CD8-positive, alpha-beta memory T cell (primary cell): ENCODE measurements at regions not wholly inside any gene's neighbourhood (a gene's known extent, or its start where the extent isn't known, plus 50 kb on each side); places are given as distances from the start of the nearest gene placed in this dataset.

ENCODE experiments used
- CTCF ChIA-PET: fragments of 350-600 bp; sonication (Branson Sonifier 250); formaldehyde crosslinking; loops from one replicate; lab custom pipeline; 2021; ENCODE audit warnings: antibody characterized with exemption; lab: Charles Lee
- POLR2A ChIA-PET: fragments of 350-600 bp; sonication (Branson Sonifier 250); formaldehyde crosslinking; loops from one replicate; lab custom pipeline; 2021; ENCODE audit warnings: antibody characterized with exemption; lab: Charles Lee
- DNase-seq, 5 donors: peaks; one replicate each; pipeline versions ENCODE4 v3.0.0 to v3.0.0-alpha.2; 2020 to 2022; ENCODE audit warnings: mixed read lengths in 1 of 5
- H3K27ac ChIP-seq: one replicate; pipeline ENCODE4 v1.7.0; 2013; ENCODE audit warnings: low read depth, mild to moderate bottlenecking, low read length, moderate library complexity
- H3K27me3 ChIP-seq: 2 replicates; pipeline ENCODE4 v1.7.0; 2013; ENCODE audit warnings: low read length, mild to moderate bottlenecking; ENCODE audit not compliant: insufficient read depth, poor library complexity, severe bottlenecking
- H3K36me3 ChIP-seq: 2 replicates; pipeline ENCODE4 v1.7.0; 2013; ENCODE audit warnings: mild to moderate bottlenecking, low read length, moderate library complexity; ENCODE audit not compliant: insufficient read depth
- H3K4me1 ChIP-seq: 2 replicates; pipeline ENCODE4 v1.7.0; 2013; ENCODE audit warnings: mild to moderate bottlenecking, low read length, moderate library complexity; ENCODE audit not compliant: insufficient read depth
- H3K4me3 ChIP-seq: 2 replicates; pipeline ENCODE4 v1.7.0; 2013; ENCODE audit warnings: mild to moderate bottlenecking, low read length
- H3K9me3 ChIP-seq: 2 replicates; pipeline ENCODE4 v1.7.0; 2013; ENCODE audit warnings: mild to moderate bottlenecking, low read length
- H3K27ac Mint-ChIP-seq, 8 donors: one replicate each; pipeline ENCODE4 v1.8.0; 2020 to 2021; ENCODE audit warnings: mixed read lengths in 8 of 8, mild to moderate bottlenecking in 6 of 8, inconsistent platforms in 3 of 8, moderate library complexity in 3 of 8
- H3K27me3 Mint-ChIP-seq, 2 donors: one replicate each; pipeline ENCODE4 v1.8.0; 2020 to 2021; ENCODE audit warnings: mixed read lengths in 2 of 2, mild to moderate bottlenecking in 1 of 2, moderate library complexity in 1 of 2
- H3K36me3 Mint-ChIP-seq, 3 donors: one replicate each; pipeline ENCODE4 v1.8.0; 2020 to 2021; ENCODE audit warnings: mixed read lengths in 3 of 3, inconsistent platforms in 1 of 3, mild to moderate bottlenecking in 1 of 3
- H3K4me1 Mint-ChIP-seq, 3 donors: one replicate each; pipeline ENCODE4 v1.8.0; 2020 to 2021; ENCODE audit warnings: mixed read lengths in 3 of 3, inconsistent platforms in 1 of 3, mild to moderate bottlenecking in 1 of 3
- H3K4me3 Mint-ChIP-seq, 7 donors: one replicate each; pipeline ENCODE4 v1.8.0; 2020 to 2021; ENCODE audit warnings: mixed read lengths in 7 of 7, mild to moderate bottlenecking in 6 of 7, moderate library complexity in 4 of 7, inconsistent platforms in 2 of 7
- H3K9me3 Mint-ChIP-seq, 5 donors: one replicate each; pipeline ENCODE4 v1.8.0; 2020 to 2022; ENCODE audit warnings: mixed read lengths in 5 of 5, mild to moderate bottlenecking in 3 of 5, moderate library complexity in 2 of 5, inconsistent platforms in 1 of 5

DNA sequence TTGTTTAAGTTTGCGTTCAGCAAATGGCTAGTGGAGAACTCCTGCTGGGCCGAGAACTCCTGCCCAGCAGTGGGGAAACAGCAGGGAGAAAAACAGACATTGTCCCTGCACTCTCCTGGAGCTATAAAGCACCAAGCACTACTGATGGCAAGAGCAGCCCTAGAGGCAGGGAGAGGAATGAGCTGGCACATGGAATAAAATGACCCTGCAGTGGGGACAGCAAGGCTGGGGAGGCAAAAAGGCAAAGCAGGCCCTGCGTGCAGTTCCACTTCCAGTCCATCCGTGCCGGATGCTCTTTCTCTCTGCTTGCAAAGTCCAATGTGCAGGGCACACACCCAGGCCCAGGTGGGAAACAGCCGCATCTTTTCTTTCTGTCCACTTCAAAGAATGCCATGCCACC lies 415.5 kb downstream of the LRATD1 start:
- H3K27me3 Mint-ChIP-seq, result peaks cover under 1 to 5% of the 10 kb centered on the region in 2 donors
- no peak overlapping the region for H3K4me3 ChIP-seq
- no peaks in the 10 kb centered on the region for H3K4me1 Mint-ChIP-seq
- no peak overlapping the region for H3K27ac Mint-ChIP-seq
- no peak for DNase-seq
- H3K36me3 ChIP-seq, result no peaks in the 10 kb centered on the region
- H3K27me3 ChIP-seq, result no peaks in the 10 kb centered on the region
- no peaks in the 10 kb centered on the region for H3K9me3 ChIP-seq
- no peaks in the 10 kb centered on the region for H3K4me1 ChIP-seq
- ChIA-PET CTCF (interaction anchor here (1.1 kb wide), 1 partner anchor 13 kb away, joined by 4 read pairs; no protein-coding TSS in a partner anchor), POLR2A (no interaction called here)
- no peak overlapping the region for H3K27ac ChIP-seq
- no peak overlapping the region for H3K4me3 Mint-ChIP-seq
- H3K36me3 Mint-ChIP-seq, result no peaks in the 10 kb centered on the region
- no peaks in the 10 kb centered on the region for H3K9me3 Mint-ChIP-seq

DNA sequence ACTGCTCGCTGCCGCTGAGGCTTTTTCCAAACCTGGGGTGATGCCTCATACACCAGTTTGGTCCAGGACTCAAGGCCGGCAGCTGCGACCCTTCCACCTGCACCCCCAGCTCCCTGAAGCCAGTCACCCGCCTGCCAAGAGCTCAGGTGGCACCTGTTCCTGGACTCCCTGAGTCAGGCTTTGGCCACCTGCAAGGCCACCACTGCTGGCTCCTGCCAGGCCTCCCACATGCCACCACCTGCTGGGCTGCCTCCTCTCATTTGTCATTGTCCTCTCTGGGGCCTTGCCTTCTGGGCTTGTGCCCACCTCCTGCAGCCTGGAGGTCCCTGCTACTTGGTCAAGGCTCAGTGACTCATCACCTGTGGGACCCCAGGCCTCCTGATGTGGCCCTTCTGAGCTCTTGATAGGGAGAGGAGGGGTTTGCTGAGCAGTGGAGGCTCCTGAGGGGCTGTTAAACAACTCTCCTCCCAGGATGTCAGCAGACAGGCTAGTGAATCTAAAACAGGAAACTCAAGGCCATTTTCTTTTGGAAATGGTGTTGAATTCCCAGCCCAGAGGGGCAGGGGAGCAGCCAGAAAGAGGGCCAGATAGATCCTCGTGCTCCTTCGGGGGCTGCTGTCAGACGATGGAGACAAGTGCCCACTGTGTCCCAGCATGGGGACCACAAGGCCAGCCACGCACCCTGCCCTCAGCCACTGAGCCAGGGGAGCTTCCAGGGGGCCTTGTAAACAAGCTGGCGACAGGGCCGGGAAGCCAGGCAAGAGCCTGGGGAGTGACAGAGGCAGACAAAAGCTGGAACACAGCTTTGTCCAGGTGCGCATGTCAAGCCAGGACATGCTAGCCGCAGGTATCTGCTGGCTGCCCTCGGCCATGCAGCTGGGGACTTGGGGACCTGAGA lies 416.8 kb downstream of the LRATD1 start:
- no peaks in the 10 kb centered on the region for H3K27me3 ChIP-seq
- POLR2A ChIA-PET, result no interaction called here
- CTCF ChIA-PET, result interaction anchor here (1.1 kb wide), 1 partner anchor 11 kb away, joined by 4 read pairs; no protein-coding TSS in a partner anchor
- no peak for DNase-seq
- H3K27me3 Mint-ChIP-seq, result peaks cover 0 to 3% of the 10 kb centered on the region in 2 donors
- no peak overlapping the region for H3K4me3 Mint-ChIP-seq
- no peaks in the 10 kb centered on the region for H3K36me3 Mint-ChIP-seq
- no peak overlapping the region for H3K4me3 ChIP-seq
- no peaks in the 10 kb centered on the region for H3K9me3 Mint-ChIP-seq
- H3K9me3 ChIP-seq, result no peaks in the 10 kb centered on the region
- H3K27ac Mint-ChIP-seq, result peak overlapping the region in 1 of 8 donors; percentile 51
- H3K4me1 Mint-ChIP-seq, result no peaks in the 10 kb centered on the region
- no peak overlapping the region for H3K27ac ChIP-seq
- H3K36me3 ChIP-seq, result no peaks in the 10 kb centered on the region
- H3K4me1 ChIP-seq, result no peaks in the 10 kb centered on the region

DNA sequence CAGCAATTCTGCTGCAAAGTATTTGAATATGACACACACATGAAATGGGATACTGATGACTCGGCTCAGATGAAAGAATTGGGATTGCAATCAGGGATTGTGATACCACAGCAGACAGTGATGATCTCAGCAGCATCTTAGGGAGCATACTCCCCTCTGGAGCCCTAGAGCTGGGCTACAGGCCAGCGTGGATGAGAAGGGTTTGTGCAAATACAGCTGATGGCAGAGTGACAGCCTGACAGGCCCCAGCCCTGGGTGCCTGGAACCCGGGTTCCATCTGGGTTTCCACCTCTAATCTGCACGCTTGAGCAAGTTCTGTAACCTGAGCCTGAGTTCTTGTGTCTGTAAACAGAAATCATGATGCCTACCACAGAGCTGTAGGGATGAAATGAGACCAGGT lies 418.0 kb downstream of the LRATD1 start:
- Histone ChIP-seq H3K27ac (no peak overlapping the region), H3K9me3 (no peaks in the 10 kb centered on the region), H3K4me1 (no peaks in the 10 kb centered on the region), H3K4me3 (no peak overlapping the region), H3K36me3 (no peaks in the 10 kb centered on the region), H3K27me3 (no peaks in the 10 kb centered on the region)
- H3K4me3 Mint-ChIP-seq, result no peak overlapping the region
- ChIA-PET CTCF (no interaction called here), POLR2A (no interaction called here)
- no peaks in the 10 kb centered on the region for H3K4me1 Mint-ChIP-seq
- DNase-seq, result no peak
- H3K27me3 Mint-ChIP-seq, result peaks cover 3 to 4% of the 10 kb centered on the region in 2 donors
- H3K9me3 Mint-ChIP-seq, result no peaks in the 10 kb centered on the region
- H3K27ac Mint-ChIP-seq, result no peak overlapping the region
- H3K36me3 Mint-ChIP-seq, result no peaks in the 10 kb centered on the region

DNA sequence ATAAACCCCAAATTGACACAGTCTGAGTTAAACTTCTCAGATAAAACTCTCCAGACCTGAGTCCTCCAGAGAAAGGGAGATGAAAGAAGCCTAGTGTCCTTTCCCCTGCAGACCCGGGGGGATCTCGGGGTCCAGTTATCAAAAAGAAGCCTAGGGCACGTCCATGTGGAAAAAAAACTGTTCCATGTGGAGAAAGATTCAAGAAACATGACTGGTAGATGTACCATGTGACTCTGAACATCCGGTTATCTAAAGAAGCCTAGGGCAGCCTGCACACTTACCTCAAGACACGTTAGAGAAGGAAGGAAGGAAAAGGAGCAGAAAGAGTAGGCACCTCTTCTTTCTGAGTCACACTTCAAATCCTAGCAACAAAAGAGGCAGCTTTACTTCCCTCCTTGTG lies 421.0 kb downstream of the LRATD1 start:
- Histone ChIP-seq H3K9me3 (no peaks in the 10 kb centered on the region), H3K36me3 (no peaks in the 10 kb centered on the region), H3K4me1 (no peaks in the 10 kb centered on the region), H3K27ac (no peak overlapping the region), H3K27me3 (no peaks in the 10 kb centered on the region), H3K4me3 (no peak overlapping the region)
- CTCF ChIA-PET, result no interaction called here
- H3K4me3 Mint-ChIP-seq, result peak overlapping the region in 1 of 7 donors; percentile 45
- no peak for DNase-seq
- H3K27ac Mint-ChIP-seq, result no peak overlapping the region
- no peaks in the 10 kb centered on the region for H3K36me3 Mint-ChIP-seq
- peaks cover 3 to 10% of the 10 kb centered on the region in 2 donors for H3K27me3 Mint-ChIP-seq
- no peaks in the 10 kb centered on the region for H3K4me1 Mint-ChIP-seq
- peaks cover 0 to 2% (median 0%) of the 10 kb centered on the region in 5 donors for H3K9me3 Mint-ChIP-seq
- POLR2A ChIA-PET, result no interaction called here

DNA sequence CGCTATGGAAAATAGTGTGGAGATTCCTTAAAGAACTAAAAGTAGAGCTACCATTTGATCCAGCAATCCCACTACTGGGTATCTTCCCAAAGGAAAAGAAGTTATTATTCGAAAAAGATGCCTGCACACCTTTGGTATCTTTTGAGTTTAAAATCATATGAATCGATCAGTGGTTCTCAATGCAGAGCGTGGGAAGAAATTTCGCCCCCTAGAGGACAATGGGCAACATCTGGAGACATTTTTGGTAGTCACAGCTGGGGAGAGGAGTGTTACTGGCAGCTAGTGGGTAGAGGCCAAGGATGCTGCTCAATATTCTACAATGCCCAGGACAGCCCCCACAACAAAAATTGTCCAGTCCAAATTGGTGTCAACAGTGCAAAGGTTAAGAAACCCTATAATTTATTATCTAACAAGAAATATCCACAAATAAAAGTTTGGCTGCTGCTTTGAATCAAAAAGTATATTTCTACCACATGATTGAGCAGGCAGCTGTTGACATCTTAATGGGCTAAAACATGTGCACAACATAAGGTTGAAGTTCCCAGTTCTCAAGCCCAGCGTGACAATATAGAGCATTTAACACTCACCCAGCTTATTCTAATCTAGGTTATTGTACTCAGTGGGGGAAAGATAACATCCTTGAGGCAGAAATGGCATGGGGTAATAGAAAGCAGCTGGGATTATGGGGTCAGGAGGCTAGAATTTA lies 425.7 kb downstream of the LRATD1 start:
- H3K9me3 ChIP-seq, result no peaks in the 10 kb centered on the region
- CTCF ChIA-PET, result no interaction called here
- no peak overlapping the region for H3K27ac ChIP-seq
- peaks cover 0 to 5% (median 0%) of the 10 kb centered on the region in 3 donors for H3K36me3 Mint-ChIP-seq
- no peak overlapping the region for H3K4me3 Mint-ChIP-seq
- peaks cover 0 to 2% (median 0%) of the 10 kb centered on the region in 5 donors for H3K9me3 Mint-ChIP-seq
- no peaks in the 10 kb centered on the region for H3K36me3 ChIP-seq
- no peaks in the 10 kb centered on the region for H3K27me3 ChIP-seq
- DNase-seq, result no peak
- H3K4me1 ChIP-seq, result no peaks in the 10 kb centered on the region
- POLR2A ChIA-PET, result no interaction called here
- peaks cover 10 to 28% of the 10 kb centered on the region in 2 donors for H3K27me3 Mint-ChIP-seq
- H3K27ac Mint-ChIP-seq, result no peak overlapping the region
- no peaks in the 10 kb centered on the region for H3K4me1 Mint-ChIP-seq
- H3K4me3 ChIP-seq, result no peak overlapping the region

DNA sequence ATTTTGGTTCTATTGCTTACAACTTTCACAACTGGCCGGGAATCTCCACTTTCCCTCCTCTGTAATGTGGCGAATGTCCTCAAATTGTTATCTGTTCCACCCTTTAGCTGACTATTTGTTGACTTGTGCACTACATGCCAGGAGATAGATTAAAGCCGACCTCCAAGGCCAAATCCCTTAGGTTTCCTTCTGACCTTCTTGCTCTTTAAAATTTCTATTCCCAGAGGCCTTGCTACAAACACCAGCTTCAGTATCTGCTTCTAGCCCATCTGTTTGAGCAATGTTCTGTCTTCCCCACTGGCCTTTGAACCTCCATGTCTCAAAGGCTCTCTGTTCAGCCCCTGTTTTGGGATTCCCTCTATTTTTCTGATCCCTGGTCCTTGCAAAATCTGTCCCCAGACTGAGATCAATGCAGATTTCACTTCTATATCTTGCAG lies 426.2 kb downstream of the LRATD1 start:
- no peak for DNase-seq
- Mint-ChIP-seq H3K27me3 (peaks cover 10 to 29% of the 10 kb centered on the region in 2 donors), H3K9me3 (peaks cover 0 to 5% (median 0%) of the 10 kb centered on the region in 5 donors), H3K4me1 (no peaks in the 10 kb centered on the region), H3K4me3 (no peak overlapping the region), H3K27ac (no peak overlapping the region), H3K36me3 (peaks cover 0 to 5% (median 0%) of the 10 kb centered on the region in 3 donors)
- H3K27me3 ChIP-seq, result no peaks in the 10 kb centered on the region
- CTCF ChIA-PET, result no interaction called here
- no peak overlapping the region for H3K27ac ChIP-seq
- POLR2A ChIA-PET, result no interaction called here
- H3K4me3 ChIP-seq, result no peak overlapping the region
- H3K9me3 ChIP-seq, result no peaks in the 10 kb centered on the region
- no peaks in the 10 kb centered on the region for H3K36me3 ChIP-seq
- no peaks in the 10 kb centered on the region for H3K4me1 ChIP-seq

DNA sequence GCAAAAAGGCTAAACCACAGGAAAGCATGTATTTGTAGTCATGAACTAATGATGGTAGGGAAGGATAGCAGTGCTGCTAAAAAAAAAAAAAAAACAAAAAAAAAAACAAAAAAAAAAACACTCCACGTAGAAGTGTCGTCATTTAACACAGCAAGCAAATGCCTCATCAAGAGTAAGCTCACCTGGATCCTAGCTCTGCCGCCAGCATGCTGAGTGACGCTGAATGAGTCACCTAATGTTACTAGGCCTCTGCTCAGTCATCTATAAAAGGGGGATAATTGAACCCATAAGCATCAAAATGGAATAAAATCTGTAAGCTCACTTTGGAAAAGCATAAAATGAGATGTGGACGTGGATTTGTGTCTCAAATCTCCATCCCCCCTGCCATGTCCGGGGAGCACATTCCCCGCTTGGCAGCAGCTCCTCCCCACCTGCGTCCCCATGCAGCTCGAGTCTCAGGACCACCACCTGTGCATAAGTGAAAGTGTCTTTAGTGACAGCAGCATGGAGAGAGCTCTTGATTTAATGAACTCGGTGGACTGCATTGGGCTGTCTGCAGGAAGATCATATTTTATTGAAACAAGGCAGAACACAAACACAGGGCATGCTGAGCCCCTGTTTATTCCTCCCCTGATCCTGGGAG lies 427.5 kb downstream of the LRATD1 start:
- peaks cover 0 to 5% (median 0%) of the 10 kb centered on the region in 5 donors for H3K9me3 Mint-ChIP-seq
- no peak overlapping the region for H3K4me3 ChIP-seq
- POLR2A ChIA-PET, result no interaction called here
- H3K27ac Mint-ChIP-seq, result no peak overlapping the region
- H3K9me3 ChIP-seq, result no peaks in the 10 kb centered on the region
- H3K4me3 Mint-ChIP-seq, result no peak overlapping the region
- peaks cover 7 to 32% of the 10 kb centered on the region in 2 donors for H3K27me3 Mint-ChIP-seq
- CTCF ChIA-PET, result interaction anchor here (1.7 kb wide), 1 partner anchor 12 kb away, joined by 4 read pairs; no protein-coding TSS in a partner anchor
- H3K4me1 Mint-ChIP-seq, result no peaks in the 10 kb centered on the region
- no peaks in the 10 kb centered on the region for H3K36me3 ChIP-seq
- no peak overlapping the region for H3K27ac ChIP-seq
- H3K36me3 Mint-ChIP-seq, result peaks cover 0 to 5% (median 0%) of the 10 kb centered on the region in 3 donors
- no peak for DNase-seq
- H3K4me1 ChIP-seq, result no peaks in the 10 kb centered on the region
- no peaks in the 10 kb centered on the region for H3K27me3 ChIP-seq
